ENCODE measurements at regions not wholly inside any gene's neighbourhood (a gene's known extent, or its start where the extent isn't known, plus 50 kb on each side); places are given as distances from the start of the nearest gene placed in this dataset.

DNA sequence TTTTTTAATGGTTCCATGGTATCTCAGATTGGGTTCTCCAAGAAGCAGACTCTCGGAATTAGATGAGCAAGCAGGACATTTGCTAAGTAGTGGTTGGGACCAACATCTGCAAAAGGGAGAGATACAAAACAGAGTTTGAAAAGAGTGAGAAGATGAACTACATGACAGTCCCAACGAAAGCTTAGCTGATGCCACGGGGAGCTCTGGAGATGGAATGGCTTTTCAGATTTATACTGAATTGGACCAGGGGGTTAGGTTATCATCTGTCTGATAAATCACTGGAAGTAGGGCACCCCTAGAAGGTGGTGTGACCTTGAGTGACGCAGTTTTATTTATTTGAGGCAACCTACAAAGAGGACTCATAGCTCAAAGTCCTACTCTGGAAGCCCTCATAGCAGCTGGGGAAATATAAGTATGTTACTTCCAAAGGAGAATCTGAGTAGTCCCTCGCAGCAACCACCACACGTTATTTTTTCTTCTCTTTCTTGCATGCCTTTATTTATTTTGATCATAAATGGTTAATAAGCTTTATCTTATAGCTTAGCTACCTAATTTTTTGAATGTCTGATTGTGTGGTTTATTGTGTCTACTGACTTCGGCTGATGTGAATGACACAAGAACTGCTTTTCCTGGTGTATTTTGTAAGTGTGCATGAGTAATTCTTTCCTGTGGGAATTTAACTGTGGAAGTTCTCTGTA, 815.4 kb downstream of the SQOR start (continued):
- TF ChIP-seq, protein P1, sequence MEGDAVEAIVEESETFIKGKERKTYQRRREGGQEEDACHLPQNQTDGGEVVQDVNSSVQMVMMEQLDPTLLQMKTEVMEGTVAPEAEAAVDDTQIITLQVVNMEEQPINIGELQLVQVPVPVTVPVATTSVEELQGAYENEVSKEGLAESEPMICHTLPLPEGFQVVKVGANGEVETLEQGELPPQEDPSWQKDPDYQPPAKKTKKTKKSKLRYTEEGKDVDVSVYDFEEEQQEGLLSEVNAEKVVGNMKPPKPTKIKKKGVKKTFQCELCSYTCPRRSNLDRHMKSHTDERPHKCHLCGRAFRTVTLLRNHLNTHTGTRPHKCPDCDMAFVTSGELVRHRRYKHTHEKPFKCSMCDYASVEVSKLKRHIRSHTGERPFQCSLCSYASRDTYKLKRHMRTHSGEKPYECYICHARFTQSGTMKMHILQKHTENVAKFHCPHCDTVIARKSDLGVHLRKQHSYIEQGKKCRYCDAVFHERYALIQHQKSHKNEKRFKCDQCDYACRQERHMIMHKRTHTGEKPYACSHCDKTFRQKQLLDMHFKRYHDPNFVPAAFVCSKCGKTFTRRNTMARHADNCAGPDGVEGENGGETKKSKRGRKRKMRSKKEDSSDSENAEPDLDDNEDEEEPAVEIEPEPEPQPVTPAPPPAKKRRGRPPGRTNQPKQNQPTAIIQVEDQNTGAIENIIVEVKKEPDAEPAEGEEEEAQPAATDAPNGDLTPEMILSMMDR (IDR thresholded peaks at IDR 0.05) = no peak
- TF ChIP-seq OVOL2 (CRISPR knock-in tag; IDR thresholded peaks at IDR 0.05; ENCODE audit: borderline replicate concordance) (no peak), NFE2L1 (CRISPR knock-in tag; IDR thresholded peaks at IDR 0.05) (no peak), MYBL2 (CRISPR knock-in tag; IDR thresholded peaks at IDR 0.05) (no peak), ZNF138 (CRISPR knock-in tag; conservative IDR thresholded peaks at IDR 0.05) (no peak), NFYB (CRISPR knock-in tag; conservative IDR thresholded peaks at IDR 0.05; ENCODE audit: low read depth) (no peak)
- TF ChIP-seq, protein P2, sequence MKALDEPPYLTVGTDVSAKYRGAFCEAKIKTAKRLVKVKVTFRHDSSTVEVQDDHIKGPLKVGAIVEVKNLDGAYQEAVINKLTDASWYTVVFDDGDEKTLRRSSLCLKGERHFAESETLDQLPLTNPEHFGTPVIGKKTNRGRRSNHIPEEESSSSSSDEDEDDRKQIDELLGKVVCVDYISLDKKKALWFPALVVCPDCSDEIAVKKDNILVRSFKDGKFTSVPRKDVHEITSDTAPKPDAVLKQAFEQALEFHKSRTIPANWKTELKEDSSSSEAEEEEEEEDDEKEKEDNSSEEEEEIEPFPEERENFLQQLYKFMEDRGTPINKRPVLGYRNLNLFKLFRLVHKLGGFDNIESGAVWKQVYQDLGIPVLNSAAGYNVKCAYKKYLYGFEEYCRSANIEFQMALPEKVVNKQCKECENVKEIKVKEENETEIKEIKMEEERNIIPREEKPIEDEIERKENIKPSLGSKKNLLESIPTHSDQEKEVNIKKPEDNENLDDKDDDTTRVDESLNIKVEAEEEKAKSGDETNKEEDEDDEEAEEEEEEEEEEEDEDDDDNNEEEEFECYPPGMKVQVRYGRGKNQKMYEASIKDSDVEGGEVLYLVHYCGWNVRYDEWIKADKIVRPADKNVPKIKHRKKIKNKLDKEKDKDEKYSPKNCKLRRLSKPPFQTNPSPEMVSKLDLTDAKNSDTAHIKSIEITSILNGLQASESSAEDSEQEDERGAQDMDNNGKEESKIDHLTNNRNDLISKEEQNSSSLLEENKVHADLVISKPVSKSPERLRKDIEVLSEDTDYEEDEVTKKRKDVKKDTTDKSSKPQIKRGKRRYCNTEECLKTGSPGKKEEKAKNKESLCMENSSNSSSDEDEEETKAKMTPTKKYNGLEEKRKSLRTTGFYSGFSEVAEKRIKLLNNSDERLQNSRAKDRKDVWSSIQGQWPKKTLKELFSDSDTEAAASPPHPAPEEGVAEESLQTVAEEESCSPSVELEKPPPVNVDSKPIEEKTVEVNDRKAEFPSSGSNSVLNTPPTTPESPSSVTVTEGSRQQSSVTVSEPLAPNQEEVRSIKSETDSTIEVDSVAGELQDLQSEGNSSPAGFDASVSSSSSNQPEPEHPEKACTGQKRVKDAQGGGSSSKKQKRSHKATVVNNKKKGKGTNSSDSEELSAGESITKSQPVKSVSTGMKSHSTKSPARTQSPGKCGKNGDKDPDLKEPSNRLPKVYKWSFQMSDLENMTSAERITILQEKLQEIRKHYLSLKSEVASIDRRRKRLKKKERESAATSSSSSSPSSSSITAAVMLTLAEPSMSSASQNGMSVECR (CRISPR knock-in tag; IDR thresholded peaks at IDR 0.05; ENCODE audit: borderline replicate concordance) = no peak
- TF ChIP-seq, protein P3, sequence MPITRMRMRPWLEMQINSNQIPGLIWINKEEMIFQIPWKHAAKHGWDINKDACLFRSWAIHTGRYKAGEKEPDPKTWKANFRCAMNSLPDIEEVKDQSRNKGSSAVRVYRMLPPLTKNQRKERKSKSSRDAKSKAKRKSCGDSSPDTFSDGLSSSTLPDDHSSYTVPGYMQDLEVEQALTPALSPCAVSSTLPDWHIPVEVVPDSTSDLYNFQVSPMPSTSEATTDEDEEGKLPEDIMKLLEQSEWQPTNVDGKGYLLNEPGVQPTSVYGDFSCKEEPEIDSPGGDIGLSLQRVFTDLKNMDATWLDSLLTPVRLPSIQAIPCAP (CRISPR knock-in tag; IDR thresholded peaks at IDR 0.05) = no peak
- TF ChIP-seq, protein P4, sequence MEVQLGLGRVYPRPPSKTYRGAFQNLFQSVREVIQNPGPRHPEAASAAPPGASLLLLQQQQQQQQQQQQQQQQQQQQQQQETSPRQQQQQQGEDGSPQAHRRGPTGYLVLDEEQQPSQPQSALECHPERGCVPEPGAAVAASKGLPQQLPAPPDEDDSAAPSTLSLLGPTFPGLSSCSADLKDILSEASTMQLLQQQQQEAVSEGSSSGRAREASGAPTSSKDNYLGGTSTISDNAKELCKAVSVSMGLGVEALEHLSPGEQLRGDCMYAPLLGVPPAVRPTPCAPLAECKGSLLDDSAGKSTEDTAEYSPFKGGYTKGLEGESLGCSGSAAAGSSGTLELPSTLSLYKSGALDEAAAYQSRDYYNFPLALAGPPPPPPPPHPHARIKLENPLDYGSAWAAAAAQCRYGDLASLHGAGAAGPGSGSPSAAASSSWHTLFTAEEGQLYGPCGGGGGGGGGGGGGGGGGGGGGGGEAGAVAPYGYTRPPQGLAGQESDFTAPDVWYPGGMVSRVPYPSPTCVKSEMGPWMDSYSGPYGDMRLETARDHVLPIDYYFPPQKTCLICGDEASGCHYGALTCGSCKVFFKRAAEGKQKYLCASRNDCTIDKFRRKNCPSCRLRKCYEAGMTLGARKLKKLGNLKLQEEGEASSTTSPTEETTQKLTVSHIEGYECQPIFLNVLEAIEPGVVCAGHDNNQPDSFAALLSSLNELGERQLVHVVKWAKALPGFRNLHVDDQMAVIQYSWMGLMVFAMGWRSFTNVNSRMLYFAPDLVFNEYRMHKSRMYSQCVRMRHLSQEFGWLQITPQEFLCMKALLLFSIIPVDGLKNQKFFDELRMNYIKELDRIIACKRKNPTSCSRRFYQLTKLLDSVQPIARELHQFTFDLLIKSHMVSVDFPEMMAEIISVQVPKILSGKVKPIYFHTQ (CRISPR knock-in tag; IDR thresholded peaks at IDR 0.05) = no peak

DNA sequence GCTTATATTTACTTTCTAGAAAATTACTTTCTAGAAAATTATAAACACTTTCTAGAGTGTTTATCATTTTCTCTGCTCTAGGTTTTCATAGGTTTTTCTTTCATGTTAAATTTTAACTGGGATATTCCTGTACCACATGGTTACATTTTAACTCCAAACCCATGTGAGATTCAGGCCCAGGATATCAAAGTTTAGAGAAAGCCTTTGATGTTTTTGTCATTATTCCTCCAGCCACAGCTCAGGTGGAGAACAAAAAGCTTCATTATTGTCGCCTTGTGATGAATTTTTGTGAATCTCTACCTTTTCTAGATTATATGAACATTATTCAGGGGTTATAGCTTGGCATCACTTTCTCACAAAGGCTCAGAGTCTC, 816.0 kb downstream of the SQOR start:
- ATAC-seq = no peak
- ChIA-PET CTCF (no interaction called here), POLR2A (no interaction called here)
- no peaks in the 10 kb centered on the region for H3K9me3 Mint-ChIP-seq
- H3K4me1 Mint-ChIP-seq = no peaks in the 10 kb centered on the region
- H3K36me3 Mint-ChIP-seq = no peaks in the 10 kb centered on the region
- no peak overlapping the region for H3K4me3 Mint-ChIP-seq
- no peak overlapping the region for H3K27ac Mint-ChIP-seq
- no peak for TF ChIP-seq ZNF138 (CRISPR knock-in tag; conservative IDR thresholded peaks at IDR 0.05)
- TF ChIP-seq ESRRA (CRISPR knock-in tag; IDR thresholded peaks at IDR 0.05; ENCODE audit: borderline replicate concordance) = no peak
- no peak for TF ChIP-seq ZNF317 (CRISPR knock-in tag; IDR thresholded peaks at IDR 0.05; ENCODE audit: borderline replicate concordance, low read depth)
- H3K27me3 Mint-ChIP-seq (ENCODE audit: low read depth) = no peaks in the 10 kb centered on the region
- no peak for DNase-seq (ENCODE audit: low spot score)

DNA sequence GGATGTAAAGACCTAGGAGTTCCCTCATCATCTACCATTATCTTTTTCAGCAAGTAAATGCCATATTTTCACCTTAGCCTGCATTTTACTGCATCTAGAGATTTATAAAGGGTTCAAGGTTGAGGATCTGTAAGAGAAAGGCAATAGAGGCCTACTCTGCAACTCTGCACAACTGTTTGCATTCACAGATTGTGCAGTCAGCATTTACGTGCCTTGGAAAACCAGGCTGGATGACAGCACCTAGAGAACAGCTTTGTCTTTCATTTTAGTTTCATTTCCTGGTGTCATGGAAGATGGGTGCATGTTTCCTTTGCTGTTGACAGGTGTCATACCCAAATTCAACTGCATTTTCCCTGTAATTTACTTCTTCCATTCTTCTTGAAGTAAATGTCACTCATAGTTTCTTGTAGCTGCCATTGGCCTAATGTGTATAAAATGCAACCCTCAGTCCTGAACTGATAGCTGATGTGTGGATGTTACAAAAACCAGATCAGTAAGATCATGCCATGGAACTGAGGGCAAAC, 817.5 kb downstream of the SQOR start:
- Mint-ChIP-seq H3K9me3 (no peaks in the 10 kb centered on the region), H3K4me3 (no peak overlapping the region), H3K27ac (no peak overlapping the region), H3K27me3 (ENCODE audit: low read depth) (no peaks in the 10 kb centered on the region), H3K36me3 (no peaks in the 10 kb centered on the region), H3K4me1 (no peaks in the 10 kb centered on the region)
- ChIA-PET POLR2A (no interaction called here), CTCF (no interaction called here)
- TF ChIP-seq NFE2L1 (CRISPR knock-in tag; IDR thresholded peaks at IDR 0.05) = no peak
- TF ChIP-seq RELA (CRISPR knock-in tag; IDR thresholded peaks at IDR 0.05; ENCODE audit: borderline replicate concordance) = no peak
- TF ChIP-seq, protein P5, sequence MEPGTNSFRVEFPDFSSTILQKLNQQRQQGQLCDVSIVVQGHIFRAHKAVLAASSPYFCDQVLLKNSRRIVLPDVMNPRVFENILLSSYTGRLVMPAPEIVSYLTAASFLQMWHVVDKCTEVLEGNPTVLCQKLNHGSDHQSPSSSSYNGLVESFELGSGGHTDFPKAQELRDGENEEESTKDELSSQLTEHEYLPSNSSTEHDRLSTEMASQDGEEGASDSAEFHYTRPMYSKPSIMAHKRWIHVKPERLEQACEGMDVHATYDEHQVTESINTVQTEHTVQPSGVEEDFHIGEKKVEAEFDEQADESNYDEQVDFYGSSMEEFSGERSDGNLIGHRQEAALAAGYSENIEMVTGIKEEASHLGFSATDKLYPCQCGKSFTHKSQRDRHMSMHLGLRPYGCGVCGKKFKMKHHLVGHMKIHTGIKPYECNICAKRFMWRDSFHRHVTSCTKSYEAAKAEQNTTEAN (CRISPR knock-in tag; IDR thresholded peaks at IDR 0.05) = no peak
- no peak for TF ChIP-seq ZNF317 (CRISPR knock-in tag; IDR thresholded peaks at IDR 0.05; ENCODE audit: borderline replicate concordance, low read depth)
- no peak for TF ChIP-seq TCF7 (CRISPR knock-in tag; IDR thresholded peaks at IDR 0.05; ENCODE audit: low read depth)
- TF ChIP-seq PRRX2 (CRISPR knock-in tag; IDR thresholded peaks at IDR 0.05) = no peak
- TF ChIP-seq TEAD4 (CRISPR knock-in tag; IDR thresholded peaks at IDR 0.05) = no peak
- TF ChIP-seq, protein P6, sequence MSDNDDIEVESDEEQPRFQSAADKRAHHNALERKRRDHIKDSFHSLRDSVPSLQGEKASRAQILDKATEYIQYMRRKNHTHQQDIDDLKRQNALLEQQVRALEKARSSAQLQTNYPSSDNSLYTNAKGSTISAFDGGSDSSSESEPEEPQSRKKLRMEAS (CRISPR knock-in tag; IDR thresholded peaks at IDR 0.05) = no peak
- no peak for TF ChIP-seq KAT7 (CRISPR knock-in tag; IDR thresholded peaks at IDR 0.05; ENCODE audit: borderline replicate concordance)
- ATAC-seq (no peak), DNase-seq (ENCODE audit: low spot score) (no peak)

Data from WTC11 (cell line).